ENCODE measurements at regions not wholly inside any gene's neighbourhood (a gene's known extent, or its start where the extent isn't known, plus 50 kb on each side); places are given as distances from the start of the nearest gene placed in this dataset.

DNA sequence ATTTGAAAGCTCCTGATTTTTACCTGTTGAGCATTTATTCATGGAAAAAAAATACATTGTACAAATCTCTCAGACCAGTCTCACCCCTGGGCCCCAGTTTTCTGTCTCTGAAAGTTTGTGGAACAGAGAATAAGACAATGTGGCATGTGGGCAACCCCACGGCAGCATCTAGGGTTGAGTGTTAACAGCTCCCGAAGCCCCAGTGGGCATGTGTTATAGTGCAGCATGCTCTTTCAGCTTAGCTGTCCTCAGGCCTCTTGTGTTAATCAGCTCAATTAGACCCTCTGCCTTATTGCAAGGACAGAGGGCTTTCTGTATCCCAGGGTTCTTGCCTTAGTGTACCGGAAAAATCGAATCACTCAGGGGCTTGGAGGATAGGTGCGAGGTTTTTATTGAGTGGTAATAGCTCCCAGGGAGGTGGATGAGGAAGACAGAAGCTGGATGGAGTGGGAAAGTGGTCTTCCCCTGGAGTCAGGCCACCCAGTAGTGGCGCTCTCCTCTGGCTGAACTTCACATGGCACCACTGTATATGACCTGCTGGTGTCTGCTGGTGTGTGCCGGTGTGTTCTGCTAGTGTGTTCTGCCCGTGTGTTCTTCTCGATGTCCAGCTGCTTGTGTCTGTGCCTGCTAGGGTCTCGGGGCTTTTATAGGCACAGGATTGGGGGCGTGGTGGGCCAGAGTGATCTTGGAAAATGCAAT, 382.8 kb downstream of the EPM2A start:
- H3K27ac ChIP-seq (ENCODE audit: low read depth), result no peak overlapping the region
- H3K36me3 ChIP-seq (ENCODE audit: insufficient read depth), result no peaks in the 10 kb centered on the region
- 88% methylated on average over 11 of the region's 11 CpGs for WGBS
- H3K4me1 ChIP-seq (ENCODE audit: insufficient read depth), result no peaks in the 10 kb centered on the region
- no peak for DNase-seq (ENCODE audit: extremely low spot score)
- H3K4me3 ChIP-seq (ENCODE audit: low read depth, low read length), result no peak overlapping the region

GRCh38 chr6:145360865-145361264, 374.5 kb downstream of the EPM2A start:
- no peaks in the 10 kb centered on the region for H3K36me3 ChIP-seq (ENCODE audit: insufficient read depth)
- H3K4me3 ChIP-seq (ENCODE audit: low read depth, low read length), result no peak overlapping the region
- 69% methylated on average over 8 of the region's 8 CpGs for WGBS
- H3K27ac ChIP-seq (ENCODE audit: low read depth), result no peak overlapping the region
- no peak for DNase-seq (ENCODE audit: extremely low spot score)
- no peaks in the 10 kb centered on the region for H3K4me1 ChIP-seq (ENCODE audit: insufficient read depth)

DNA sequence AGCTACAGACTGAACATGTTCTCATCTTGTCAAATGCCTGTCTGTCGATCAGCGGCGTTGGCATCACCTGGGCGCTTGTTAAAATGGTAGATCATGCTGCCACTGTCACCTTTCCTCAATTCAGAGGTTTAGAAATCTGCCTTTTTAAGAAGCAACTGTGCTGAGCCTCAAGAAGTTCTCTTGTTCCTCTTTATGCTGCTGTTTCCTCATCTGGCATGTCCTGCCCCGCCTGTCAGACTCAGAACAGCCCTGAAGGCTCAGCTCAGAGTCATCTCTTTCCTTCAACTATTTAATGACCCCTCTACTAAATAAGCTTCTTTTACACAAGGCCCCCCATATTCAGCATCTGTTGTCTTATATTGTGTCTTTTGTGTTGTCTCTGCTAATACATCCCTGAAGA, 368.2 kb downstream of the EPM2A start:
- H3K4me3 ChIP-seq (ENCODE audit: low read depth, low read length), result no peak overlapping the region
- no peak for DNase-seq (ENCODE audit: extremely low spot score)

DNA sequence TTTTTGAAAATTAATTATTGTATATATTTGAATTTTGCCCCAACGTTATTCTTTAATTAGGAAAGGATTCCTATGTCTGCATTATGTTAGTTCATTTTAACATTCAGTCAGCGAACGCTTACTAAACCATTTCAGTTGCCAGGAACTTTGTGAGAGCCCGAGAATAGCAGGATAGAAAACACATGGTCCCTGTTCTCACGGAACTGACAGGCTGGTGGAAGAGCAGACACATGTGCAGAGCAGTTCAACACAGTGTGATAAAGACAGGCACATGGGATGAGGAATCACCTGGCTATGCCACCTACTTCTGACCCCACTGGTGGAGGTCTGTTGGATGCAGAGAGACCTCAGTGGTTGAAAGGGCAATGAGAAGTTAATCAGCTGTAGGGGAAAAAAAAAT, 367.2 kb downstream of the EPM2A start:
- no peaks in the 10 kb centered on the region for H3K4me1 ChIP-seq (ENCODE audit: insufficient read depth)
- H3K27ac ChIP-seq (ENCODE audit: low read depth), result no peak overlapping the region
- 35% methylated on average over 5 of the region's 5 CpGs for WGBS
- no peak overlapping the region for H3K4me3 ChIP-seq (ENCODE audit: low read depth, low read length)
- no peak for DNase-seq (ENCODE audit: extremely low spot score)
- no peaks in the 10 kb centered on the region for H3K36me3 ChIP-seq (ENCODE audit: insufficient read depth)

More for the DNA sequence above, 368.2 kb downstream of the EPM2A start:
- WGBS, result 95% methylated on average over 5 of the region's 5 CpGs
- no peaks in the 10 kb centered on the region for H3K4me1 ChIP-seq (ENCODE audit: insufficient read depth)
- H3K27ac ChIP-seq (ENCODE audit: low read depth), result no peak overlapping the region
- H3K36me3 ChIP-seq (ENCODE audit: insufficient read depth), result no peaks in the 10 kb centered on the region

DNA sequence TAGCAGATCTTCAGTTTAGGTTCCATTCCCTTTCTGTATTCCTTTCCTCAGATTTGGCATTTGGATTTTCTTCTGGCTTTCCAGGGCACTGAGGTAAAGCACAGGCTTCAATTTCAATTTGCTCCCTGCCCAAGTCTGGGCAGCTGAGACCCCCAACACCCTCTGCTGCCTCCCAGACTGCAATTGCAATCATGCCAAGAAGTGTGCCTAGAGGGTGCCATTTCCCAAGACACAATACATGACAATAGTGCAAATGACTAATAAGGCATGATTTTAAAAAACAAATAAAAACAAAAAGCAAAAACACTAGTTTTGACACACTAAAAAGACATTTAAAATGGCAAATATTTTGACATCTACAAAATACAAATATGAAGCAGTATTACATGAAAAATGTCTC, 364.8 kb downstream of the EPM2A start:
- no peak for DNase-seq (ENCODE audit: extremely low spot score)
- H3K36me3 ChIP-seq (ENCODE audit: insufficient read depth), result no peaks in the 10 kb centered on the region
- H3K27ac ChIP-seq (ENCODE audit: low read depth), result no peak overlapping the region
- no peak overlapping the region for H3K4me3 ChIP-seq (ENCODE audit: low read depth, low read length)
- no peaks in the 10 kb centered on the region for H3K4me1 ChIP-seq (ENCODE audit: insufficient read depth)

DNA sequence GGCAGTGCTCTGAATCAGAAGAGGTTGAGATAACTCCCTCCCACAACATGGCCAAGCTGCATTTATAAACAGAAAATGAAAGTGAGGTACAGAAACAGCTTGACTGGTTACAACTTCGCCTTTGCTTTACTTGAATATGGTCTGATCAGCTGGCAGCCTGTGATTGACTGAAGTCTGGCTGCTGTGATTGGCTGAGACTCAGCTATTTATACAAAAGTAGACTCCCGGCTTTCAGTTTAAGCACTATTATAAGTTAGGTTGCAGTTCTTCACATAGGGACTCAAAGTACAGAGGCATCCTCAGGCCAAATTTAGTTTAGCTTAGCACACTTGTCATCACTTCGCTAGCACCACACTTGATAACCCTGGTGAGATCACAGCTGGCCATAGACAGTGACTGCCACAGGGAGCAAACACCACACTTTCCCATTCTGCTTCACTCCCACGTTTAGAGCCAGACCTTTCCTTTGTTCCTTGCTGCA, 362.6 kb downstream of the EPM2A start:
- Histone ChIP-seq H3K27ac (ENCODE audit: low read depth) (no peak overlapping the region), H3K36me3 (ENCODE audit: insufficient read depth) (no peaks in the 10 kb centered on the region), H3K4me1 (ENCODE audit: insufficient read depth) (no peaks in the 10 kb centered on the region), H3K4me3 (ENCODE audit: low read depth, low read length) (no peak overlapping the region)
- DNase-seq (ENCODE audit: extremely low spot score), result no peak
- WGBS, result 32% methylated on average over 4 of the region's 4 CpGs

DNA sequence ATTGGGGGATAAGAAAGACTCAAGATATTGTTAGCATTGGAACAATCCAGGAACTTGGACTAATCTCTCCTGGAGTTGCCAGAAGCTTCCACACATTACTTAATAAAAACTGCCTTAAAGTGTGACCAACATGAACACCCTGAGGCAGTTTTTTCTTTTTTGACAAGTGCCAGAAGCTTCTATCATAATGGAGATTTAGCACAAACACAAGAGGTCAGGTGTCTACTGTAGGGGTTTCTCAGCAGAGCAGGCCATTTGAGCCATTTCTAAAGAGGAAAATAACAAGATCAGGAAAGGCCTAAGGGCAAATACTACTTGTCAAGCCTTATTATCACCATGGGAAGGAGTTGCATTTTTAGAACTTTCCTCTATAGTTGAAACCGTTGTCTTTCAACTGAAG, 361.5 kb downstream of the EPM2A start:
- 76% methylated on average over 1 of the region's 1 CpG for WGBS

DNA sequence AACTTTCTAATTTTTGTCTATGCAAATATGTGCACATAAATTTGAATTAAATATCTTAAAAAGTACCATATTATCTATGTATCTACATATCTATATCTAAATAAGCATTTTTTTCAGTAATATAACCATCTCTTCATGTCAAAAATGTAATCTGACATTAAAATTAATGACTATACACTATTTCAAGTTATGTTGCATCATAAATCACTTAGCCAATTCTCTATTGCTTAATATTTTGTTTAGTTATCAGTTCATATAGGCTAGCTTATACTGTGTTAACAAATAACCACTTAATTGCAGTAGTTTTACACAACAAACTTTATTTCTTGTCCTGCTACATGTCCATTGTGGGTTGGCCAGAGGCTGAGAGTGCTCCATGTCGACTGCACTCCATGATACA, 360.8 kb downstream of the EPM2A start:
- Histone ChIP-seq H3K4me1 (ENCODE audit: insufficient read depth) (no peaks in the 10 kb centered on the region), H3K27ac (ENCODE audit: low read depth) (no peak overlapping the region), H3K4me3 (ENCODE audit: low read depth, low read length) (no peak overlapping the region), H3K36me3 (ENCODE audit: insufficient read depth) (no peaks in the 10 kb centered on the region)
- no peak for DNase-seq (ENCODE audit: extremely low spot score)
- 90% methylated on average over 1 of the region's 1 CpG for WGBS

More for the DNA sequence above, 361.5 kb downstream of the EPM2A start:
- no peak overlapping the region for H3K27ac ChIP-seq (ENCODE audit: low read depth)
- no peak overlapping the region for H3K4me3 ChIP-seq (ENCODE audit: low read depth, low read length)
- no peaks in the 10 kb centered on the region for H3K4me1 ChIP-seq (ENCODE audit: insufficient read depth)
- H3K36me3 ChIP-seq (ENCODE audit: insufficient read depth), result no peaks in the 10 kb centered on the region
- DNase-seq (ENCODE audit: extremely low spot score), result no peak

- no peak for DNase-seq (ENCODE audit: extremely low spot score)
- Histone ChIP-seq H3K36me3 (ENCODE audit: insufficient read depth) (no peaks in the 10 kb centered on the region), H3K4me3 (ENCODE audit: low read depth, low read length) (no peak overlapping the region), H3K4me1 (ENCODE audit: insufficient read depth) (no peaks in the 10 kb centered on the region), H3K27ac (ENCODE audit: low read depth) (no peak overlapping the region)
- WGBS, result 71% methylated on average over 4 of the region's 4 CpGs
Measured at GRCh38 chr6:145375502-145375901, 359.8 kb downstream of the EPM2A start.

DNA sequence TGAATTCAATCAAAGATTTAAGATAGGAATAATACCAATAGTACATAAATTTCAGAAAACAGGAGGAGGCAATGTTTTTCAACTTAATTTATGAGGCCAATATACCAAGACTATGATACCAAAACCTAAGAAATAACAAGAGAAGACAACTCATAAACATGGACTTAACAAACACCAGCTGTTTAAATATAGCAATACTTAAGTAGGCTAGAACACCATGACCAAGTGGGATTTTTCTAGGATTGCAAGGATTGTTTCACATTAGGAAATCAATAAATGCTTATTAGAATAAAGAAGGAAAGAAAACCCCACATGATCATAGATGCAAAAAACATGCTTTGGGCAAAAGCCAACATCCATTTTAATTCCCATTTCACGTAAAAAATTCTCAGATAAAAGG, 355.1 kb downstream of the EPM2A start:
- no peaks in the 10 kb centered on the region for H3K4me1 ChIP-seq (ENCODE audit: insufficient read depth)
- no peaks in the 10 kb centered on the region for H3K36me3 ChIP-seq (ENCODE audit: insufficient read depth)
- H3K27ac ChIP-seq (ENCODE audit: low read depth), result no peak overlapping the region
- WGBS, result 66% methylated on average over 1 of the region's 1 CpG
- no peak for DNase-seq (ENCODE audit: extremely low spot score)
- no peak overlapping the region for H3K4me3 ChIP-seq (ENCODE audit: low read depth, low read length)

DNA sequence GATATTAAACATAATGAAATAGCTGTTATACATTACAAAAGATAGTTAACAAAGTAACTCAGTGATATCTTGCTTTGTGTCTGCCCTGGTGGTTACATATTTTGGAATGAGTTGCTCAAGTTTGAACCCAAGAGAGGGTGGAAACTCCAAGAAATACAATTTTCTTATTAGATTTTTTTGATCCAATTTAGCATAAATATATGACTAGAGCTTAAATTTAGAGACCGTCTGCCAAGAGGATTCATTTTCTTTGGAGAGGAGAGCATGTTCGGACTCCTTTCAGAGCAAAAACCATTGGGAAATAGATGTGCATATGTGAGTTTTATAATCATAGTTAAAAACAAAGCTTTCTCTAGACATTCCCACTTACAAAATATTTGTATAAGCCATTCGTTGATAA, 353.4 kb downstream of the EPM2A start:
- H3K4me3 ChIP-seq (ENCODE audit: low read depth, low read length), result no peak overlapping the region
- no peaks in the 10 kb centered on the region for H3K36me3 ChIP-seq (ENCODE audit: insufficient read depth)
- no peaks in the 10 kb centered on the region for H3K4me1 ChIP-seq (ENCODE audit: insufficient read depth)
- DNase-seq (ENCODE audit: extremely low spot score), result no peak
- no peak overlapping the region for H3K27ac ChIP-seq (ENCODE audit: low read depth)
- 55% methylated on average over 3 of the region's 3 CpGs for whole genome bisulfite sequencing

- Histone ChIP-seq H3K4me1 (ENCODE audit: insufficient read depth) (no peaks in the 10 kb centered on the region), H3K36me3 (ENCODE audit: insufficient read depth) (no peaks in the 10 kb centered on the region), H3K27ac (ENCODE audit: low read depth) (no peak overlapping the region), H3K4me3 (ENCODE audit: low read depth, low read length) (no peak overlapping the region)
- no peak for DNase-seq (ENCODE audit: extremely low spot score)
- 90% methylated on average over 3 of the region's 3 CpGs for WGBS
Measured at GRCh38 chr6:145383428-145383827, 351.9 kb downstream of the EPM2A start.

GRCh38 chr6:145384503-145384902, 350.8 kb downstream of the EPM2A start:
- Histone ChIP-seq H3K36me3 (ENCODE audit: insufficient read depth) (no peaks in the 10 kb centered on the region), H3K27ac (ENCODE audit: low read depth) (no peak overlapping the region), H3K4me1 (ENCODE audit: insufficient read depth) (no peaks in the 10 kb centered on the region), H3K4me3 (ENCODE audit: low read depth, low read length) (no peak overlapping the region)
- DNase-seq (ENCODE audit: extremely low spot score), result no peak

DNA sequence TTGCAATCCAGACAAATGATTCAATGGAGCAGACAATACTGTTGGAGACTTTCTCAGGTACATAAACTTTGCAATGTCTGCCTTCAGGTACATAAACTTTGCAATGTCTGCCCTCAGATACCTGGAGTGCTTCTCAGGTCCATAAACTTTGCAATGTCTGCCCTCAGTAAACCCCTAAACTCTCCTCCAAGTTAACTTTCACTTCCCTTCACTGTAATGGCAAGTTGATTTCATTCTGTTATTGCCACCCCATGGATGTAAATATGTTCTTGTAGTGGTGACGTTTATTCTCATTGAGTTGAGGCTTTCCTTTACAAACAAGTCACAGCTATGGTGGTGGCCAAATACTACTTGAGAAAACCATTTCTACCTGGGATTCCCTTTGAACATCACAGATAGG, 338.8 kb downstream of the EPM2A start:
- Histone ChIP-seq H3K36me3 (ENCODE audit: insufficient read depth) (no peaks in the 10 kb centered on the region), H3K4me3 (ENCODE audit: low read depth, low read length) (no peak overlapping the region), H3K4me1 (ENCODE audit: insufficient read depth) (no peaks in the 10 kb centered on the region), H3K27ac (ENCODE audit: low read depth) (no peak overlapping the region)
- no peak for DNase-seq (ENCODE audit: extremely low spot score)
- WGBS, result 86% methylated on average over 1 of the region's 1 CpG

GRCh38 chr6:145400508-145400907, 334.8 kb downstream of the EPM2A start:
- 93% methylated on average over 4 of the region's 4 CpGs for WGBS
- H3K36me3 ChIP-seq (ENCODE audit: insufficient read depth), result no peaks in the 10 kb centered on the region
- H3K4me1 ChIP-seq (ENCODE audit: insufficient read depth), result no peaks in the 10 kb centered on the region
- no peak overlapping the region for H3K4me3 ChIP-seq (ENCODE audit: low read depth, low read length)
- DNase-seq (ENCODE audit: extremely low spot score), result no peak
- H3K27ac ChIP-seq (ENCODE audit: low read depth), result no peak overlapping the region
